NB4 (cell line): ENCODE measurements at regions not wholly inside any gene's neighbourhood (a gene's known extent, or its start where the extent isn't known, plus 50 kb on each side); places are given as distances from the start of the nearest gene placed in this dataset.

Experiments used
- MAX ChIP-seq: IDR thresholded peaks from 2 replicates; pipeline ENCODE4 v1.6.1; 2011; ENCODE audit warnings: low read depth, low read length
- POLR2A ChIP-seq: IDR thresholded peaks from 2 replicates; pipeline ENCODE4 v1.6.1; 2011; ENCODE audit warnings: mild to moderate bottlenecking; ENCODE audit not compliant: insufficient read length; ENCODE audit errors: extremely low read depth
- TF ChIP-seq, protein P1 (sequence below): IDR thresholded peaks from one replicate; pipeline ENCODE4 v1.5.1; 2012; ENCODE audit warnings: low read depth, low read length

DNA sequence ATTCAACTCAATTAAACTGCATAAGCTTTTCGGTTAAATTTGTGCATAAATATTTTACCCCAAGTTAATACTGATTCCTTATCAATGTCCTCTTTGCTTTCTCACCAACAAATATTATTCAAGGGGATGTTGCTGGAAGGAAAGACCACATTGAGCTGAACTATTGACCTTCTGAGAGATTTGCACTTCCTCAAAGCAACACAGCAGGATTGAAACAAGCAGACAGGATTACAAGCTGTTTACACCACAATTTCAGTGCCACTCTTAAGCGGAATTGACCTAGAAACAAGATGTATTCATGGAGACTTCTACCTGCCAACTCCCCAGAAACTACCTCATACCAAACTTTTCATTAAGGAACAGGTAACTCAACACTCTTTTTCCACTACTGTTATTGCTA is 96.5 kb upstream of the DUSP21 start:
- TF ChIP-seq, protein P1, sequence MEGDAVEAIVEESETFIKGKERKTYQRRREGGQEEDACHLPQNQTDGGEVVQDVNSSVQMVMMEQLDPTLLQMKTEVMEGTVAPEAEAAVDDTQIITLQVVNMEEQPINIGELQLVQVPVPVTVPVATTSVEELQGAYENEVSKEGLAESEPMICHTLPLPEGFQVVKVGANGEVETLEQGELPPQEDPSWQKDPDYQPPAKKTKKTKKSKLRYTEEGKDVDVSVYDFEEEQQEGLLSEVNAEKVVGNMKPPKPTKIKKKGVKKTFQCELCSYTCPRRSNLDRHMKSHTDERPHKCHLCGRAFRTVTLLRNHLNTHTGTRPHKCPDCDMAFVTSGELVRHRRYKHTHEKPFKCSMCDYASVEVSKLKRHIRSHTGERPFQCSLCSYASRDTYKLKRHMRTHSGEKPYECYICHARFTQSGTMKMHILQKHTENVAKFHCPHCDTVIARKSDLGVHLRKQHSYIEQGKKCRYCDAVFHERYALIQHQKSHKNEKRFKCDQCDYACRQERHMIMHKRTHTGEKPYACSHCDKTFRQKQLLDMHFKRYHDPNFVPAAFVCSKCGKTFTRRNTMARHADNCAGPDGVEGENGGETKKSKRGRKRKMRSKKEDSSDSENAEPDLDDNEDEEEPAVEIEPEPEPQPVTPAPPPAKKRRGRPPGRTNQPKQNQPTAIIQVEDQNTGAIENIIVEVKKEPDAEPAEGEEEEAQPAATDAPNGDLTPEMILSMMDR, result no peak
- no peak for TF ChIP-seq MAX
- TF ChIP-seq POLR2A, result no peak
